HG03575 (cell line): ENCODE measurements at regions not wholly inside any gene's neighbourhood (a gene's known extent, or its start where the extent isn't known, plus 50 kb on each side); places are given as distances from the start of the nearest gene placed in this dataset.

Experiments
- ATAC-seq: cut with Tn5 transposase; IDR thresholded peaks from one replicate; pipeline ENCODE4 v1.9.1; 2021; ENCODE audit not compliant: unreplicated experiment, insufficient number of reproducible peaks, low FRiP score; ENCODE audit errors: extremely low read depth

GRCh38 chr9:87107072-87107471 lies 159.8 kb upstream of the GAS1 start:
- ATAC-seq = no peak

- no peak for ATAC-seq
Observed at GRCh38 chr9:87108661-87109060, 161.4 kb upstream of the GAS1 start.

- ATAC-seq = no peak
Observed at GRCh38 chr9:87109231-87109631, 161.9 kb upstream of the GAS1 start.

DNA sequence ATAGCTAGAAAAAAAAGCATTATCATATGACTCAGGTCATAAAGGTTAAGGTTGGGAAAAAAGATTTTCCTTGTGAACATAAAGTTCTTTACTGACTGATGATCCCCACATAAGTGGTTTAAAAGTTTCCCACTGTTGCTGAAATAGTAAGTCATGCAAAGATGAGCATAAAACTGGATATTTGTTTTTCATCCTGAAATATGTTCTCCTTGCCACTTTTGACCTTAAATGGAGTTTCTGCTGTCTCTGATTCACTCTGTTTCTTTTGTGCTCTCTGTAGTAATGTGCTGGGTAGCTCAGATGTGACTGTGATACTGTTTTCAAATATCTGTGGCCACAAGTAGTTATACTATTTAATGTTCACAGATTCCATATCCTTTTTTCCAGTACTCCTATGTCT lies 162.5 kb upstream of the GAS1 start:
- no peak for ATAC-seq

GRCh38 chr9:87111010-87111409 lies 163.7 kb upstream of the GAS1 start:
- ATAC-seq = no peak

DNA sequence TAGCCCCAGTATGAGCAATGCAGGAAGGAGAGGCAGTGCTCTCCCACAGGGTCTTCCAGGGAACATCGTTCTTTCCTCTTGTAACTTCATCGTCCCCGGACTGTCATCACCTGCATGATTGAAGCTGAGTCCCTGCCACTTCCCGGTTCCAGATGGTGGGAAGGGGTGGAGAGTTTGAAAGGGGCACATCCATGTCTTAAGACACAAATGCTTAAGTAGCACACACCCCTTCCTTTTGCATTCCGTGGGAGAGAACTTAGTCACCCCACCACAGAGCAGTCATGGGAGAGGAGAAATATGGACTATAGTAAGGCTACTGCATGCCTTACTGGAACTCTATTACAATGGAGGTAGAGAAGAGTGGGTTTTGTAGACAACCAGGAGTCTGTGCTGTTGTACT lies 165.3 kb upstream of the GAS1 start:
- ATAC-seq = no peak

GRCh38 chr9:87113874-87114273 lies 166.6 kb upstream of the GAS1 start:
- no peak for ATAC-seq

DNA sequence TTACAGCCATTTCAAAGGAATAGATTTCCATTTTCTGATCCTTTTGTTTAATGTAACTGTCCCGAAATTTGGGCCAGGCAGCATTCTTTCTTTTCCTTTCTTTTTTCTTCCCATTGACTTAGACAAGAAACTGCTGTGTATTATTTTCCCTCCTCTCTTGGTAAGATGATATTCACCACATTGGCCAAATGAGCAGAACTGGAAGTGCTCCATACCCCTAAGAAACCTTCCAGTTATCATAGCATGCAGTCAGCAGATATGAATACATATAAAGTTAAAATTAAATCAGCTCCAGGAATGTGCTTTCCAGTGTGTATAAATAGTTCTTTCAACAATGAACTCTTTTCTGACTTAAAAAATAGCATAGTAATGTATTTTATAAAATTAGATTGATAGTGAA lies 168.5 kb upstream of the GAS1 start:
- no peak for ATAC-seq

DNA sequence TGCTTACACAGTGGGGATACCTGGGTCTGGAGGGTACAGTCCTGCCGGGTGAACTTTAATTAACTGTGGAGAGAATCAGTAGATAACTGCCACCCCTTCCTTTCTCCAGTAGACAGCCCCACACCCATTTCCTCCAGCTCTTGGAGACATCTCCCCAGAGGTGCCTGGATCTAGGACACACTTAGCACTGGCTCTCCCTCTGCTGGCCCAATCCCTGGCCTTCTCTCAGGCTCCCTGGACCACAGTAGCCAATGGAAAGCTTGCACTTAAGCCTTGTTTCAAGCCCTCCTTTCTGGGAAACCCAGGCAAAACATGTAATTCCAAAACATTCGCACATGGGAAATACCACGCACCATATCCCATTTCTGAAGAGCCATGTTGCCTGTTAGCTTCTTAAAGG lies 169.2 kb upstream of the GAS1 start:
- ATAC-seq = no peak

DNA sequence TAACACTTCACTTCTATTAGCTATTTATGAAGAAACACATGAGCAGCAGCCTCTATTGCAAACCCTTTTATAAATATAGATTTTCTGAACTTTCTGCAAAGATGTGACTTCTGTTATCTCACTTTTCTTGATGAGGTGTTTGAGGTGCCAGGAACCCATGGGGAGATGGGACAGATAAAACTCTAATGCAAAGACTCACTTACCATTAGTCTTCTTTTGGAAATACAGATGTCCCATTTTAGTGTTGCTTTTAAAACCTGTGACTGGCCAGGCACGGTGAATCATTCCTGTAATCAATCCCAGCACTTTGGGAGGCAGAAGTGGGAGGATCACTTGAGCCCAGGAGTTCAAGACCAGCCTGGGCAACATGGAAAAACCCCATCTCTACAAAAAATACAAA lies 171.3 kb upstream of the GAS1 start:
- ATAC-seq = no peak

- ATAC-seq = no peak
Observed at GRCh38 chr9:87119328-87119881, 172.1 kb upstream of the GAS1 start.

DNA sequence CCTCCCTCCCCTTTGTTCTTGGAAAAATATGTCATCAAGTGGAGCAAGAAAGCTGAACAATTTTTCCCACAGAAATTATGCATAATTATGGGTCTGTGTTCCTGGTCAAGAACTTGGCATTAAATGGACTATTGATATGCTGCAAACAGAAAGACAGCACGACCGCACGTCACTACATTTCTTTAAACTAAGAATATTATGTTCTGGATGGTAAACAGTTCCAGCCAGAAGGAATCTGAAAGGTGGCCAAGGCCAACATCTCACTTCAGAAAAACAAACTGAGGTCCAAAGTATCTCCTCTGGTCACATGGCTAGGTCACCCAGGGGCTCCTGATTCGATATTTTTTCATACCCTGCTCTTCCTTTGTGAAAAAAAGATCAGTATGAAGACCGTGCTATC lies 173.3 kb upstream of the GAS1 start:
- no peak for ATAC-seq

- no peak for ATAC-seq
Observed at GRCh38 chr9:87122947-87123685, 175.8 kb upstream of the GAS1 start.

DNA sequence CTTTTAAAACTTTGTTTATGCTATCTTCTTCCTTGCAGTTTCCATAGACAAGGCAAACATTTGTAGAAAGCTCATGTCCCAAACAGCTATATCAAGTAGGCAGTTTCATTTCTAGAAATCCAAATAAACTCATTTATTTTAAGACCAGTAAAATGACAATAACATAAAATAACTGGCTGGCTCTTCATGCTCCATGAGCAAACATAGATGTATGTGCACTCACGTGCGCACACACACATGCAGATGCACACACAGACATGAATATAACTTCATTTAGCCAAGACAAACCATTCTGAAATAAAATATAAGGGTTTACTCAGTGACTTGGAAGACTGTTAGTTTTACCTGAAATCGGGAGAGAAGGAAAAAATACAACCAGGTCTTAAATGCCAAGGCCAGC lies 176.5 kb upstream of the GAS1 start:
- ATAC-seq = no peak

GRCh38 chr9:87125819-87126218 lies 178.5 kb upstream of the GAS1 start:
- ATAC-seq = no peak

DNA sequence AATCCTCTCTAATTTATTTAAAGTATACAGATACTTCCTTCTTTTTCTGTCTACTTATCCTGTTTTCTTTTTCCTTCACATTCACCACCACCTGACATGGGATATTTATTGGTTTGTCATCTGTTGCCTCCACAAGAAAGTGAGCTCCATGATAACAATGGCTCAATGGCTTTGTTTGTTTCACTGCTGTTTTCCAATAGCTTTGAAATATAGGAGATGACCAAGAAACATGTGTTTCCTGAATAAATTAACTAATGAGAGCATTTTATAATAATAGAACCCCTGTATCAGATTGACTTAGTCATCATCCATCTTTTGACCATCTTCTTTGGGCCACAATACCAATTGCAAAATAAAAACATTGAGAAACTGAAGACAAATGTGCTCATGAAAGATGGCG lies 180.2 kb upstream of the GAS1 start:
- no peak for ATAC-seq

DNA sequence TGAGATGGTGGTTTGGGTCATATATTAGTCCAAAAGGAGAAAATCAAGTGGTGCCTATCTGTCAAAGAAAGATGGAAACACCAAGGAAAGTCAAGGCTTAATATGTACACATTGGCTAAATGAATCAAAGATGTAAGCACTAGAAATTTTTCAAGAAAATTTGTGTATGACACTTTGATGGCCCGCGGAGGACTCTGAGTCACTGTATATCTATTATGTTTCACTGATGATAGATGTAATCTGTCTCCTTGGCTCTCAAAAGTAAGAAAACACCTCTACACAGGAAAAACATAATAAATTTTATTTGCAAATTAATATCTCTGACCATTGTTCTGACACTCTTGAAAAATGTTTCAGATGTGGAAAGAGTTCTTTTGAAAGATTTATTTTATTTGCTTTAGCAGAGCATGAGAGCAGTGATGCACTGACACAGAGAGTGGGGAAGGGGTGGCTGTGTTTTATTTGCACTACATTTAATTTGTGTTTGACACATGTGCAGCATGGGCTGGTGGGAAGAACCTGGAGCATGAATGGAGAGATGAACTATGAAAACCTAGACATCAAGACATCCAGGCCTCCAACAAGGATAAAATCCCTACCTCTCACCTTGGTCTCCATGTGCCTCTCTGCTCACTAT lies 180.8 kb upstream of the GAS1 start:
- no peak for ATAC-seq

DNA sequence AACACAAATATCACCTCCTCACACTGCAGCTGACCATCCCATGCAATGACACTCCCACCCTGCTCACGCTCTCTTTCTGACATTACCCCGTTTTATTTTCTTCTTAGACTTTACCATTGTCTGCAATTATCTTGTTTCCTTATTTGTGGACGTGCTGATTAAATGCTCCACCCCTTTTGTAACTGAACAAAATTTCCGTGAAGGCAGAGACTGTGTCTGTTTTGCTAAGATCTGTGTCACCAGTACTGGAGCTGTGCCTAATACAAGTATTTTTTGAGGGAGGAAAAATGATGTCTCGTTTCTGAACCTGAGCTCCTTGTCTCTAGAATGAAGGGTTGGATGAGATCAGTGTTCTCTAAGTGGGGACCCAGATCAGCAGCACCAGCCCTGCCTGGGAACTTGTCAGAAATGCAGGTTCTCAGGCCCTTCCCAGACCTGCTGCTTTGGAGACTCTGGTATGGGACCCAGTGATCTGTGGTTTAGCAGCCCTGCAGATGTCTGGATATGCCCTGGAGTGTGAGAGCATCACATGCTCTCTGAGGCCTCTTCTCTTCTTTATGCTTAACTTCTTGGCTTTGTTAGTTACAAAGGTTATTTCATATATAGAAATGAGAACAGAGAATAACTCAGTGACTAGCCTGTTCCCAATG lies 181.7 kb upstream of the GAS1 start:
- ATAC-seq = no peak

GRCh38 chr9:87135074-87135473 lies 187.8 kb upstream of the GAS1 start:
- no peak for ATAC-seq

- ATAC-seq = no peak
Observed at GRCh38 chr9:87137718-87138117, 190.4 kb upstream of the GAS1 start.
